ENCODE measurements at regions not wholly inside any gene's neighbourhood (a gene's known extent, or its start where the extent isn't known, plus 50 kb on each side); places are given as distances from the start of the nearest gene placed in this dataset.

GRCh38 chr3:184506561-184506991, 55.0 kb upstream of the EPHB3 start:
- TF ChIP-seq POLR2A (IDR thresholded peaks at IDR 0.05): no peak
- no peak for TF ChIP-seq CTCF (IDR thresholded peaks at IDR 0.05 in 8 of 11, conservative IDR thresholded peaks at IDR 0.05 in 3 of 11)

Data from spleen (tissue), 7 donors.